NCI-H524 (cell line): ENCODE measurements at regions not wholly inside any gene's neighbourhood (a gene's known extent, or its start where the extent isn't known, plus 50 kb on each side); places are given as distances from the start of the nearest gene placed in this dataset.

ENCODE experiments used
- DNase-seq, 2 experiments: peaks; one replicate each; lab custom pipeline; 2025; lab: John Stamatoyannopoulos, UW

GRCh38 chr4:14445882-14446281 lies 556.4 kb upstream of the CPEB2 start:
- no peak for DNase-seq

DNA sequence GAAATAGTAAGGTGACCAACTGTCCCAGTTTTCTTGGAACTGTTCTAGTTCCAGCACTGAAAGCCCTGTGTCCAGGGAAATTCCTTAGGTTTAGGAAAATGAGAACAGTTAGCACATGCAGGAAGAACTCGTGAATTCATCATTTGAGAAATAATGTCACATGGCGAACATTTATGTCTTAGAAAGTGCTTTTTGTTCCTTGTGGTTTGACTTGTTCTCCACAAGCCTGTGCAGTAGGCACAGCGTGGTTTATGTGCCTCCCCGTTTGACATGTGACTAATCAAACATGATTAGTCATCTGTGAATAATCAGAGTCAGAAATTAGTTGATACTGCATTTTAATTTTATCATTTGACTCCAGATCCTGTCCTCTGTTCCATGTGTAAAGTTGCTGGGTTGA lies 556.0 kb upstream of the CPEB2 start:
- DNase-seq, result no peak

DNA sequence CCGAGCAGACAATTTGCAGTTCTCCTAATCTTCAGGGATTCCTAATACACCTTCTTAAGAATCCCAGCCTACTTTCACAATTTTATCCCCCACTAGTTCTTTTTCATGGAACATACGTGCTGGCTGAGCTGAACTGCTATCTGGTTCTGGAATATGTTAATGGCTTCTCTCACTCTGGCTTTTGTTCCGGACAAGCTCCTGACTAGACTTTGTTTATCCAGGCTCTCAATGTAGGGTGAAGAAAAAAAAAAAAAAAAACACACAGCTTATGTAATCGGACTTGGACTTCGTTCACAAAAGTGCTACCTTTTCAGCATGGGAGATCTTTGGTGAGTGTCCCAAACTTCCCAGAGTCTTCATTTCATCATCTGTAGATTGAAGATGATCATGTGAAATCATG lies 555.4 kb upstream of the CPEB2 start:
- no peak for DNase-seq

- DNase-seq, result no peak
Measured at GRCh38 chr4:14449308-14449707, 553.0 kb upstream of the CPEB2 start.

GRCh38 chr4:14452001-14452400 lies 550.3 kb upstream of the CPEB2 start:
- DNase-seq, result no peak

DNA sequence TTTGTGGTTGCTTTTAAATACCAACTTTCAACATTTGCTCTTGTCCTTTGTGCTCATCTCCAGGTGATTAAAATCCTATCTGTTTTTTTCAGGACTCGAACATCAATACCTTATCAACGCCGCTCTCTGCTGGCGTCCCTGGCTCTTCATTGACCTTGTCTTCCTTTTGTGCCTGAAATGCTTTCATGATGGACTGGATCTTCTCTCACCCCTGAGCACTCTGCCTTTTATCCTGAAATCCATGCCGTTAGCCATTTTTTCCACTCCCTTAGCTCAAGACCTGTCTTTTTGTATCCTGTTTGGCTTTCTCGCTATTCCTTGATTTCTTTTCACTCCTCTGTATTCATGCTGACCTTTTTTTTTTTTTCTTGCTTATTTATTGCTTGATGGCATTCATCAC lies 549.5 kb upstream of the CPEB2 start:
- no peak for DNase-seq

GRCh38 chr4:14458463-14458862 lies 543.8 kb upstream of the CPEB2 start:
- DNase-seq, result no peak

- DNase-seq, result no peak
Measured at GRCh38 chr4:14465057-14465456, 537.2 kb upstream of the CPEB2 start.

- DNase-seq, result no peak
Measured at GRCh38 chr4:14465507-14465906, 536.8 kb upstream of the CPEB2 start.

- DNase-seq, result no peak
Measured at GRCh38 chr4:14478504-14478903, 523.8 kb upstream of the CPEB2 start.

DNA sequence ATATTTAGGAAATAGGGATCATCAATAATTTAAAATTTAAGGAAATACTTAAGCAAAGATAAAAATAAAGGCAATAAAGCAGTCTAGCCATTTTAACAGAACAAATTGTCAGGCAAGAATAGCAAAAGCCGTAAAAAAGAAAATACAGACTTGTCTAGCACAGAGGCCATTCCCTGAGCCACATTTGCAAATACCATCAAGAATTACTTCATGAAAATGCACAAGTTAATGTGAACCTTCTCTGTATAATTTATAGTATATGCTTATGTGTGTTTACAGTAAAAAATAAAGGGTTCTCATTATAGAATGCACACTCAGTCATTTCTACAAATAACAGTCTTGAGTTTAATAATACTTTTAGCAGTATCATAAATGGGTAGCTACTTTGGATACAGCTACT lies 505.9 kb upstream of the CPEB2 start:
- DNase-seq, result no peak

- DNase-seq, result no peak
Measured at GRCh38 chr4:14496969-14497368, 505.3 kb upstream of the CPEB2 start.

DNA sequence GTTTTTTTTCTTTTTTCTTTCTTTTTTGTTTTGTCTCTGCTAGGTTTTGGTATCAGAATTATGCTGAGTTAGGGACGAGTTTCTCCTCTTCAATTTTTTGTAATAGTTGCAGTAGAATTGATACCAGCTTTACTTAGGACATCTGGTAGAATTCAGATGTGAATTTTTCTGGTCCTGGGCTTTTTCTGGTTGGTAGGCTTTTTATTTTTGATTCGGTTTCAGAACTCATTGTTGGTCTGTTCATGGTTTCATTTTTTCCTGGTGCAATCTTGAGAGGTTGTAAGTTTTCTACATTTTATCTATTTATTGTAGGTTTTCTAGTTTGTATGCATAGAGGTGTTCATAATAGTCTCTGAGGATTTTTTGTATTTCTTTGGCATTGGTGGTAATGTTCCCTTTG lies 498.1 kb upstream of the CPEB2 start:
- no peak for DNase-seq

- DNase-seq, result no peak
Measured at GRCh38 chr4:14513471-14513870, 488.8 kb upstream of the CPEB2 start.

- DNase-seq, result no peak
Measured at GRCh38 chr4:14515556-14515955, 486.7 kb upstream of the CPEB2 start.

- no peak for DNase-seq
Measured at GRCh38 chr4:14518136-14518535, 484.1 kb upstream of the CPEB2 start.

- DNase-seq, result no peak
Measured at GRCh38 chr4:14520171-14520570, 482.1 kb upstream of the CPEB2 start.

- no peak for DNase-seq
Measured at GRCh38 chr4:14524276-14524675, 478.0 kb upstream of the CPEB2 start.

DNA sequence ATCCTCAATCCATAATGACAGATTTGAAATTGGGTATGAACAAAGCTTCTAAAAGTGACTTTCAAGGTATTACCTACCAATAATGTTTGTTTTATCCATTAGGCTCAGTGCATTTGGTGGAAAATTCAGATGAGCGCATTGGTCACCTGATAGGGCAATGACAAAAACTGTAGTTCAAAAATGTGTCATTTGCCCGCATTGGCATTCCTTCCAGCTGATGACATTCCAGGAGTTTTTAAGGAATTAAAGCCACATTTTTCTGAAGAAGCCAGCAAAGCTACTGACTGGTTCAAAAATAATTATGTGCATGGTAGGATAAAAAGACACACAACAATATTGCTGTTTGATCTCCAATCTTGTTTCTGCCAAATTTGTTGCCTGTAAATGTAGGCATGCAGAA lies 473.4 kb upstream of the CPEB2 start:
- no peak for DNase-seq

DNA sequence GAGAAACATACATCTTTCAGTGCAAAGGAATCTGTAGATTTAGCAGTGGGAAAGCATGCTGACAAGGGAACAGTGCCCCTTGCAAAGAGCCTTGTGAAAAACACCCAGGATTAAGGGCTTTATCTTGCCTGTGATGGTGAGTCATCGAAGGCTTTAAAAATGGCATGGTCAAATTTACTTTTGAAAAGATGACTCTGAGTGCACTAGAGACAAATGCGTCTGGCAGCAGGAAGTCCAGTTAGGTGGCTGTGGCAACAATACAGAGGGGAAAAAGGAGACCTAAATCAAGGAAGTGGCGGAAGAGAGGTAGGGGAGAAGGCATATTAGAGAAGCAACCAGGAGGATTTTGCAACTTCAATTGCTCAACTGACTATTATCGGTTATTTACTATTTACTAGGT lies 472.6 kb upstream of the CPEB2 start:
- no peak for DNase-seq

DNA sequence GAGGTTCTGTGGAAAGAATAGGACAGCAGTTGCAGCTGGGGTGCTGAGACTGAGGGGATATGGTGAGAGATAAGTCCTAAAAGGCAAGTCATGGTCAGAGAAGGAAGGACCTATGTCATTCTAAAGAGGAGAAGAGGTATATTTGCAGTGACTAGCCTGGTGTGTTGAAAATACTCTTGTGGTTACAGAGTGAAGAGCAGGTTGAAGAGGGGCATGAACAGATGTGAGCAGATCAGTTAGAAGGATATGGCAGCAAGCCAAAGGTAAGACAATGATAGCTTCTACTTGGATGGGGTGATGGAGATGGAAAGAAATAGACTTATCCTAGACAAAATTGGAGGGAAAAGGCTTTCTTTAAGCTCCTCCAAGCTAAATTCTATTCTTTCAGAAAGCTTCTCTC lies 469.8 kb upstream of the CPEB2 start:
- DNase-seq, result peak; percentile 54 to 91

DNA sequence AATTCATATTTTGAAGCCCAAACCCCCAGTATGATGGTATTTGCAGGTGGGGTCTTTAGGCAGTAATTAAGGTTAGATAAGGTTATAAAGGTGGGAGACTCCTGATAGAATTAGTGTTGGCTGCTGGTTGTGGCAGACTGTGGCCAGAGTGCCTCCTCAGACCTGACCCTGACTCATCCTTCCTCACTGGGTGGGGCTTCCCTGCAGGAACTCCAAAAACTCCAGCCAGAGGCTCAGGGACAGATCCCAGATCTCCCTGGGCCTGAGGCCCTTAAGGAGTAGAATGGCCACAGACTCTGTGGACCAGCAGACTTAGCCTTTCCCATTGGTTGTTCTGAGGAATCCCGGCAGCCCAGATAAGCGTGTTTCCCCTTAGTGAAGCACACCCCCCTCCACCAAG lies 463.0 kb upstream of the CPEB2 start:
- no peak for DNase-seq

- no peak for DNase-seq
Measured at GRCh38 chr4:14545163-14545562, 457.1 kb upstream of the CPEB2 start.

DNA sequence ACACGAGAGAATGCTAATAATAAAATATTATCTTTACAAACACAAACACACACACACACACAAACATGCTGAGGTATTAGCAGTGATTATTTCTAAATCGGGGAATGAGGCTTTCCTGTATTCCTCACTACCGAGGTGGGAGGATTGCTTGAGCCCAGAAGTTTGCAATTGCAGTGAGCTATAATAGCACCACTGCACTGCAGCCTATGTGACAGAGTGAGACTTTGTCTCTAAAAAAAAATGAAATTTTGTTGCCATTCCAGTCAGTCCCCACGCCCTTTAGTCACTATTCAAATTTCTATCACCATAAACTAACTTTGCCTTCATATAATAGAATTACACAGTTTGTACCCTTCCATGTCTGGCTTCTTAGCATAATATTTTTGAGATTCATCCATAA lies 456.5 kb upstream of the CPEB2 start:
- no peak for DNase-seq

DNA sequence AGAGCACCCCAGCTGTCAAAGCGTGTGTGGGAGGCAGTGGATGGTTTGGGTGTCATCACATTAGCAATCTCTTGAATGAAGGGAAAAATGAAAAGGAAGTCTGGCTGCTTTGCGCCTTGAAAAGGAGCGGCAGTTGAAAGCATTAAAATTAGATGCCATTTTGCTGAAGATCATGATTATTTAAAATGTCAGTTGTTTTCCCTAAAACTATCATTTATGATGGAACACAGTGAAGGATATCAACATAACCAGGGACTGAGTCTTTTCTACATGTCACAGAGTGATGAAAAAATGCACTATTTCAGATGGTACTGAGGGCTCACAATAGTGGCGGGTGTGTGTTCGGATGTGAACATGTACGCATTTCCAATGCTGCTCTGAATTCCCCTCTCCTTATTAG lies 450.2 kb upstream of the CPEB2 start:
- no peak for DNase-seq
